ENCODE measurements at regions not wholly inside any gene's neighbourhood (a gene's known extent, or its start where the extent isn't known, plus 50 kb on each side); places are given as distances from the start of the nearest gene placed in this dataset.

DNA sequence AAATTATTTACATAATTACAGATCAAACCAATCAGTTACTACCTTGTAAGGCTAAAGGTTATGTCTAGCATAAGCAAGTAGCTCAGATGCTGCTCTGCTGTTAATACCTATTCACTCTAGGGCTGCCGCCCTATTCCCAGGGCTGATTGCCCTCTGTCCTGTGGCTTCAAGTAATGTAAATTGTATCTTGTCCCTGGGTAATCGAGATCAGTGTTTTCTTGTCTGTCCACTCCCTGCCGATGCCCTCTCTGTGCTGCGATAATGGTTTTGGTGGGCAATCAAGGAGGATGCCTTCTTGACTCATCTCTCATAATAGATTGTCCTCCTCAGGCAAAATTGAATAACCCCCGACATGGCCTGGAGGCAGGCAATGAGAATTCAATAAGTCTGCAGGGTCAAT is 641.0 kb upstream of the PITX2 start:
- TF ChIP-seq, protein P1, sequence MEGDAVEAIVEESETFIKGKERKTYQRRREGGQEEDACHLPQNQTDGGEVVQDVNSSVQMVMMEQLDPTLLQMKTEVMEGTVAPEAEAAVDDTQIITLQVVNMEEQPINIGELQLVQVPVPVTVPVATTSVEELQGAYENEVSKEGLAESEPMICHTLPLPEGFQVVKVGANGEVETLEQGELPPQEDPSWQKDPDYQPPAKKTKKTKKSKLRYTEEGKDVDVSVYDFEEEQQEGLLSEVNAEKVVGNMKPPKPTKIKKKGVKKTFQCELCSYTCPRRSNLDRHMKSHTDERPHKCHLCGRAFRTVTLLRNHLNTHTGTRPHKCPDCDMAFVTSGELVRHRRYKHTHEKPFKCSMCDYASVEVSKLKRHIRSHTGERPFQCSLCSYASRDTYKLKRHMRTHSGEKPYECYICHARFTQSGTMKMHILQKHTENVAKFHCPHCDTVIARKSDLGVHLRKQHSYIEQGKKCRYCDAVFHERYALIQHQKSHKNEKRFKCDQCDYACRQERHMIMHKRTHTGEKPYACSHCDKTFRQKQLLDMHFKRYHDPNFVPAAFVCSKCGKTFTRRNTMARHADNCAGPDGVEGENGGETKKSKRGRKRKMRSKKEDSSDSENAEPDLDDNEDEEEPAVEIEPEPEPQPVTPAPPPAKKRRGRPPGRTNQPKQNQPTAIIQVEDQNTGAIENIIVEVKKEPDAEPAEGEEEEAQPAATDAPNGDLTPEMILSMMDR (conservative IDR thresholded peaks at IDR 0.05; ENCODE audit: low read depth, low read length), result no peak
- no peak overlapping the region for H3K27ac ChIP-seq
- H3K79me2 ChIP-seq (ENCODE audit: insufficient read depth, low read depth), result no peaks in the 10 kb centered on the region
- no peak overlapping the region for H3K4me2 ChIP-seq
- H2AFZ ChIP-seq (ENCODE audit: low read depth), result no peak overlapping the region
- H3K27me3 ChIP-seq (ENCODE audit: insufficient read depth, low read depth), result no peaks in the 10 kb centered on the region
- no peak overlapping the region for H3K4me3 ChIP-seq (IDR thresholded peaks at IDR 0.05; ENCODE audit: insufficient read depth, low read depth, low read length)
- H3K4me1 ChIP-seq (ENCODE audit: low read depth, poor library complexity, severe bottlenecking), result peaks cover 28% of the 10 kb centered on the region
- H4K20me1 ChIP-seq (ENCODE audit: insufficient read depth), result no peaks in the 10 kb centered on the region
- no peak overlapping the region for H3K9ac ChIP-seq
- no peaks in the 10 kb centered on the region for H3K36me3 ChIP-seq (ENCODE audit: insufficient read depth)

DNA sequence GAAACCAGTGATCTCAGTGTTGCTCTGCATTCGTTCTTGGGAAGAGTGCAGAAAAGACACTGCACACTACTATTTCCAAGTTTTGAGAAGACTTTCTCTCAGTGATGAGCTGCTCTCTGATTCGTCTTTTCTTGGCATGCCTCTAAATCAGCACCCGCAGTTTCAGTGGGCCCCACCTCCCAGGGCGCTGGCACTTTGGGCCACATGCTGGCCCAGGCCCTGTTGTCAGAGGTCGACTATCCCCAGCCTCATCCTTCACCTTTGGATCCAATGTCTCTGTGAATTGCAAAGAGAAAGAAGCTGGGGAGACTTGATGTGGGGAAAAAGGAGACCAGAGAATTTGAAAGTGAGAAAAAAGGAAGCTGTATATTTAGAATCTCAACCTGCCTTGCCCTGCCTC is 644.1 kb upstream of the PITX2 start:
- no peaks in the 10 kb centered on the region for H3K27me3 ChIP-seq (ENCODE audit: insufficient read depth, low read depth)
- TF ChIP-seq, protein P1 (conservative IDR thresholded peaks at IDR 0.05; ENCODE audit: low read depth, low read length), result no peak
- H3K27ac ChIP-seq, result peak overlapping the region; percentile 50
- no peak overlapping the region for H3K4me3 ChIP-seq (IDR thresholded peaks at IDR 0.05; ENCODE audit: insufficient read depth, low read depth, low read length)
- peak overlapping the region; percentile 80 for H3K4me2 ChIP-seq
- no peaks in the 10 kb centered on the region for H4K20me1 ChIP-seq (ENCODE audit: insufficient read depth)
- no peaks in the 10 kb centered on the region for H3K36me3 ChIP-seq (ENCODE audit: insufficient read depth)
- peaks cover 47% of the 10 kb centered on the region for H3K4me1 ChIP-seq (ENCODE audit: low read depth, poor library complexity, severe bottlenecking)
- peak overlapping the region; percentile 86 for H2AFZ ChIP-seq (ENCODE audit: low read depth)
- no peaks in the 10 kb centered on the region for H3K79me2 ChIP-seq (ENCODE audit: insufficient read depth, low read depth)
- H3K9ac ChIP-seq, result no peak overlapping the region

DNA sequence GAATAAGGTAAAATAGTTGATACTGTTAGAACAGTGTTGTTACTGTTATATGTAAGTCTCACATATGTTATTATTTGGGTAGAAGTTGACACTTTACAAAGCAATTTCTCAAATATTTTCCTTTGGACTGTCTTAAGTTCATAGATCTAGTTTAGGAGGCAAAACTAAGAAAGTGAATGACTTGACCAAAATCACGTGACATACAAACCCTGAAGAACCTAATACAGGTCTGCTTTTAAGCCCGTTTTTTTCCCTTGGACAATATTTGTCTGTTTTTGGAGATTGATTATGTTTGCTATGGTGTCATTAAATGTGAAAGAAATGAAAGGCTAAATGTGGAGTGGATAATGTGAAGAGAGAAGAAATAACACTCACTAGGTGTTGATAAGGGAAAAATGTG is 644.9 kb upstream of the PITX2 start:
- H3K4me2 ChIP-seq, result peak overlapping the region; percentile 80; the same call in 1 of the 2 replicates
- no peaks in the 10 kb centered on the region for H3K36me3 ChIP-seq (ENCODE audit: insufficient read depth)
- H2AFZ ChIP-seq (ENCODE audit: low read depth), result peak overlapping the region; percentile 15; the same call in 1 of the 2 replicates
- H3K9ac ChIP-seq, result no peak overlapping the region
- peaks cover 53% of the 10 kb centered on the region for H3K4me1 ChIP-seq (ENCODE audit: low read depth, poor library complexity, severe bottlenecking)
- TF ChIP-seq, protein P1 (conservative IDR thresholded peaks at IDR 0.05; ENCODE audit: low read depth, low read length), result no peak
- no peak overlapping the region for H3K4me3 ChIP-seq (IDR thresholded peaks at IDR 0.05; ENCODE audit: insufficient read depth, low read depth, low read length)
- H4K20me1 ChIP-seq (ENCODE audit: insufficient read depth), result no peaks in the 10 kb centered on the region
- no peak overlapping the region for H3K27ac ChIP-seq
- no peaks in the 10 kb centered on the region for H3K27me3 ChIP-seq (ENCODE audit: insufficient read depth, low read depth)
- H3K79me2 ChIP-seq (ENCODE audit: insufficient read depth, low read depth), result no peaks in the 10 kb centered on the region

DNA sequence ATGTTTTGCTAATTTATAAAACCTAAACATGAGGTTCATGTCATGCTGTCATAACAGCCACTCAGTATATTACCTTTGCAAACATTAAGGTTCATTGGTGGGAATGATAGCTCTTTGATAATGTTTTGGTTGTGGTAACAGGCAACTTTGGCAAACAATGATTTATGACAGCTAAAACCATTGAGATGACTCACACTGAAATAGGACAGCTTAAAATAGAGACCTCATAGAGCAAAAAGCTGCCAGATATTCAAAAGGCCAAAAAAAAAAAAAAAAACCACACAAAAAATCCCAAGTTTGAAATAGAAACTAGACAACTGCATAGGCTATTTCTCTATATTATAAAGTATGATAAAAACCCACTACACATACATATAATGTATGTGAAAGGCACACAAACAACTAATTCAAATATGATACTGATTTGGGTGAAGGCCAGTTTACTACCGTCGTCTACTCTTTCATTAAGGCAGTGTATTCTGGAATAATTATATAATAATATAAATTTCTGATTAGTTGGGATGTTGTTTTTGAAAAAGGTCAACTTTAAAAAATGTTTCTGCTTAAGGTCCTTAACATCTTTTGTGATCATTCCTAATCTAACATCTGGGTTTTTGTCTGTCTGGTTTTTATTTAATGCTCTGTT is 646.0 kb upstream of the PITX2 start:
- TF ChIP-seq, protein P1 (conservative IDR thresholded peaks at IDR 0.05; ENCODE audit: low read depth, low read length), result no peak
- Histone ChIP-seq H4K20me1 (ENCODE audit: insufficient read depth) (no peaks in the 10 kb centered on the region), H3K4me2 (peak overlapping the region; percentile 80), H3K79me2 (ENCODE audit: insufficient read depth, low read depth) (no peaks in the 10 kb centered on the region), H3K27ac (peak overlapping the region; percentile 49), H2AFZ (ENCODE audit: low read depth) (peak overlapping the region; percentile 32), H3K9ac (no peak overlapping the region; the same call in 1 of the 2 replicates), H3K27me3 (ENCODE audit: insufficient read depth, low read depth) (no peaks in the 10 kb centered on the region), H3K4me1 (ENCODE audit: low read depth, poor library complexity, severe bottlenecking) (peaks cover 56% of the 10 kb centered on the region), H3K36me3 (ENCODE audit: insufficient read depth) (no peaks in the 10 kb centered on the region), H3K4me3 (IDR thresholded peaks at IDR 0.05; ENCODE audit: insufficient read depth, low read depth, low read length) (no peak overlapping the region)
